Daoy (cell line): ENCODE measurements at regions not wholly inside any gene's neighbourhood (a gene's known extent, or its start where the extent isn't known, plus 50 kb on each side); places are given as distances from the start of the nearest gene placed in this dataset.

ENCODE experiments used
- DNase-seq: peaks from one replicate; pipeline ENCODE4 v3.0.0-alpha.2; 2015; ENCODE audit warnings: low read depth

DNA sequence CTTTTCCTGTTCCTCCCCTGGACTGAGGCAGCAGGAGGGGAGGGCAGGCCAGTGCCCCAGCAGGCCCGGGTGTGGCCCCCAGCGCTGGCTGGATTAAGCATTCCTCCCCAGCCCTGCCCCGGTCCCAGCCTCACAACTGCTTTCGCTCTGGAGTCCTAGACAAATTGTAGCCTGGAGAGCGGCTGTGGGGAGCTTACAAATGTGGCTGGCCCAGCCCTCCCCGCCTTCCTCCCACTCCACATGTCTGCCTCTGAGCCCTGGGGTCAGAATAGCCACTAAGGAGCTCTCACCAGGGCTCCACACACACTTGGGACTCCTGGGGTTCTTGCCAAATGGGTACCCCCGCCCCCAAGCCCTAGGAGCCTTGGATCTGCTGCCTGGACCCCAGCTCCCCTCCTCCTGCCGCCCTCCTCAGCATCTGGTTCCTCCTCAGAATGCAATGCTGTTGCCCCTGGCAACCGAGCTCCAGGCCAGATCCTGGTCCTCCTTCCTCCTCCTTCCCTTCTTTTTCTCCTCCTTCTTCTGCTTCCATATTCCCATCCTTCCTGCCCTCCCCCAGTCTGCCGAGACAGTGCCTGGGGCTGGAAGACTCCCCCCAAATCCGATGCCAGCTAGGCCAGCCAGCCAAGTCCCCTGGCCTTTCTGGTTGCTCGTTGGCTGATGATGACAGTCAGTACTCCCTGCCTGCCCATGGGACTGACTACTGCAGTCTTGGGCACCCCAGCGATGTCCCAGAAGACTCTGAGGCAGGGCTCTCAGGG is 91.1 kb downstream of the LINGO1 start:
- DNase-seq = no peak

DNA sequence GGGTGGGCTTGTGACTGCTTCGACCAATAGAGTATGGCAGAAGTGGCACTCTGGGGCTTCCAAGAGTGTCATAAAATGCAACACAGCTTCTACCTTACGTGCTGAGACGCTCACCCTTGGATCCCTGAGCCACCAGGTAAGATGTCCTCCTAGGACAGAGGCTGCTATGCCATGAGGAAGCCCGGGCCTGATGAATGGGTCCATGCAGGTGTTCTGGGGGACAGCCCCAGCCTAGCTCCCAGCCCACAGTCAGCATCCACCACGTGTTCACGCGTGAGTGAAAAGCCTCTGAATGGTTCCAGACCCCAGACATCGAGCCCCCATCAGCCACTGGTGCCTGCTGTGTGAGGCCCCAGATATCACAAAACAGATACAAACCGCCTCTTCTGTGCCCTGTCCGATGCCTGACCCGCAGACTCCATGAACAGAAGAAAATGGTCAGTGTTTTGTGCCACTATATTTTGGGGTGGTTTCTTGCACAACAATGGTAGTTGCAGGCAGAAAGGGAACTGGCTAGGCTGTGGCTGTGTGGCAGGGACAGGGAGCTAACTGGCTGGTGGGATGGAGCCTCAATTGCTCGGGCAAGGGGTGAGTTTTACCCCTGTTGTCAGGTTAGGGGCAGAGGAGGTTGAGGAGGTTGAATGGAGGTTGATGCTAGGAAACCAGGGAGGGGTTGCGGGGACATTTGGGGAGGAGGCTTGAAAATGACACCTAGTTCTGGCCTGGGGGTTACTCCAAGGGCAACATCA is 92.2 kb downstream of the LINGO1 start:
- no peak for DNase-seq

DNA sequence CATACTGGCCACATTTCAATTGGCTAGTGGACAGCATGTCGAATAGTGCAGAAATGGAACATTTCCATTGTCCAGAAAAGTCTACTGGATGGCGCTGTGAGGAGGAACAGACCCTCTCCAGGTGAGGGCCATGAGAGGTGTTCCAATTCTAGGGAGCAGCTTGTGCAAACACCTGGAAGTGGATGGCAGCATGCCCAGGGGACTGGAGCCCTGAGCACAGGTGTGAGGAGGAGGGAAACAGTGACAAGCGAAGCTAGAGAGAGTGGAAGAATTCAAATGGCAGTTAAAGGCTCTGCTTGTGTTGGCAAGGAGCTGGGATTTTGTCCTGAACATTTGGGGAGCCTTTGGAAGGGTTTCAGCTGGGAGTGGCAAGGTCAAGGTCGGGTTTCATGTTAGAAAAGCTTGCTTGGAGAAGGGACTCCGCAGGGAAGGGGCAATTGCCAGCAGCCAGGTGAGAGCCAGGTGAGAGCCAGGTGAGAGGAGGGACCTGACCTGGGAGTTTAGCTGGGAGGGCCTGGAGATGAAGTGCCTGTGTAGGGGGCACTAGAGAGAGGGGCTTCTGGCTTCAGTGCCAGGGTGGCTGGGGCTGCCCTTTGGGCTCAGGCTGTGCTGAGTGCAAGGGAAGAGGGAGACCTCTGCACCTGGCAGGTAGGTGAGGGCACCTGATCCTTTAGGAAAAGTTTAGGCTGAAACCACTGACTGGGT is 93.8 kb downstream of the LINGO1 start:
- no peak for DNase-seq

DNA sequence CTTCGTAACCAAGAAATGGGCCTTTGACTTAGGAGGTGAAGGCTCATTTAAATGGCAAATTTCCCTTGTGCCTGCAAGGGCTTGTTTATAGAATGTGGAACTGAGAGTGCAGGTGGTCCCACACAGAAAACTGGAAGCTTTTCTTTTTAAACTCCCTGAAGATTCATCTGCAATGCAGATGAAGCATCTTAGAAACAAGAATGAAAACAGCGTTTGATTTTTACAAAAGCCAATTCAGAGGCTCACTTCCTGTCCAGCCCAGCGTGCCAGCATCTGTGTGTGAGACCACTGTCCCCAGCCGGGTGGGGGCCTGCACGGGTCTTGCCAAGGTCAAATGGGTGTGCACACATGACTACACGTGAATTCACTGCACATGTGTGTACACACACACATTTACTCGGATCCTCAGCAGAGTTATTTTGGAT is 94.7 kb downstream of the LINGO1 start:
- DNase-seq = no peak

DNA sequence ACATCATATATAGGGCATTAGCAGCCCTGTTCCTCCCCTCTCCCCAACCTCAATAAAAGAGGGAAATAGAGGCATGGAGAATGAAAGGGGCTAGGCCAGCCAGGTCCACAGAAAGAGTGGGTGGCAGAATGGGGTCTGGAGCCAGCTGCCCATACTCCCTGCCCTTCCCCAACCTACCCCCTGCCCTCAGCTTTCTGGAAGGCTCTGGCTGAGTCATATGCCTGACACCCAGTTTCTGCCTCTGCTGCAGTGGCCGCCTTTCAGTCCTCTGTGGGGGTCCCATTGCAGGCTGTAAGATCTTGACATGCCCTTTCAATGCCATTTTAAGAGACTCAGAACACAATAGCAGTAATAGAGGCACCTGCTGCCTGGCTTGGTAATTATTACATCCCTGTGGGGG is 95.7 kb downstream of the LINGO1 start:
- DNase-seq = no peak

DNA sequence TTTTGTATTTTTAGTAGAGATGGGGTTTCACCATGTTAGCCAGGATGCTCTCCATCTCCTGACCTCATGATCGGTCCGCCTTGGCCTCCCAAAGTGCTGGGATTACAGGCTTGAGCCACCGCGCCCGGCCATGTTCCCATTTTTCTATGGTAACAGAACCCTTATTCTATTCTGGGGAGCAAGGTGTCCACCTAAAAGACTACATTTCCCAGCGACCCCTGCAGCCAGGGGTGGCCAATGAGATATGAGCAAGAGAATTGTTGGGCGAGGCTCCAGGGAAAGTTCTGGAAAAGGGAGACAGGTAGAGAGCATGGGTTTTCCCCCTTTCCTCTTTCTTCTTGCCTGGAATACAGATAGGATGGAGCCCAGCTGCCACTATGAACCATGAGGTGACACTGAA is 96.9 kb downstream of the LINGO1 start:
- no peak for DNase-seq
